Right lobe of liver (tissue), 4 donors: ENCODE measurements at regions not wholly inside any gene's neighbourhood (a gene's known extent, or its start where the extent isn't known, plus 50 kb on each side); places are given as distances from the start of the nearest gene placed in this dataset.

Experiments
- POLR2A ChIP-seq: fragments of 450-650 bp; IDR thresholded peaks from one replicate; pipeline ENCODE4 v1.6.1; 2017; ENCODE audit warnings: antibody characterized with exemption, mild to moderate bottlenecking
- TF ChIP-seq, protein P1 (sequence below), 4 donors: fragments of 200-600 bp in 3 of 4; fragments of 450-650 bp in 1 of 4; IDR thresholded peaks; one replicate each; pipeline versions ENCODE4 v1.5.1 to v1.8.0; 2016 to 2022; ENCODE audit warnings: antibody characterized with exemption in 4 of 4, mild to moderate bottlenecking in 2 of 4
- donor health status: DM: no; HTN: no; CAD: no.
- donor health status: DM: no; HTN: no; CAD: no.
- donor health status: DM: no; HTN: yes; CAD: no.

- TF ChIP-seq, protein P1, sequence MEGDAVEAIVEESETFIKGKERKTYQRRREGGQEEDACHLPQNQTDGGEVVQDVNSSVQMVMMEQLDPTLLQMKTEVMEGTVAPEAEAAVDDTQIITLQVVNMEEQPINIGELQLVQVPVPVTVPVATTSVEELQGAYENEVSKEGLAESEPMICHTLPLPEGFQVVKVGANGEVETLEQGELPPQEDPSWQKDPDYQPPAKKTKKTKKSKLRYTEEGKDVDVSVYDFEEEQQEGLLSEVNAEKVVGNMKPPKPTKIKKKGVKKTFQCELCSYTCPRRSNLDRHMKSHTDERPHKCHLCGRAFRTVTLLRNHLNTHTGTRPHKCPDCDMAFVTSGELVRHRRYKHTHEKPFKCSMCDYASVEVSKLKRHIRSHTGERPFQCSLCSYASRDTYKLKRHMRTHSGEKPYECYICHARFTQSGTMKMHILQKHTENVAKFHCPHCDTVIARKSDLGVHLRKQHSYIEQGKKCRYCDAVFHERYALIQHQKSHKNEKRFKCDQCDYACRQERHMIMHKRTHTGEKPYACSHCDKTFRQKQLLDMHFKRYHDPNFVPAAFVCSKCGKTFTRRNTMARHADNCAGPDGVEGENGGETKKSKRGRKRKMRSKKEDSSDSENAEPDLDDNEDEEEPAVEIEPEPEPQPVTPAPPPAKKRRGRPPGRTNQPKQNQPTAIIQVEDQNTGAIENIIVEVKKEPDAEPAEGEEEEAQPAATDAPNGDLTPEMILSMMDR (IDR thresholded peaks at IDR 0.05): no peak
- TF ChIP-seq POLR2A: no peak
These were observed 181.6 kb downstream of the PTPN20 start for GRCh38 chr10:47092831-47093230.
